ENCODE measurements at regions not wholly inside any gene's neighbourhood (a gene's known extent, or its start where the extent isn't known, plus 50 kb on each side); places are given as distances from the start of the nearest gene placed in this dataset.

GRCh38 chr17:27403480-27404005 lies 52.7 kb upstream of the KSR1 start:
- no peaks in the 10 kb centered on the region for H3K9me3 ChIP-seq (ENCODE audit: control insufficient read depth, low read length)
- H3K4me1 ChIP-seq (ENCODE audit: control insufficient read depth in 1 of 2, insufficient read depth in 2 of 2, low read length in 2 of 2): no peaks in the 10 kb centered on the region
- H3K27ac ChIP-seq (ENCODE audit: low read depth in 1 of 2, low read length in 2 of 2): no peak overlapping the region
- no peak overlapping the region for H3K4me3 ChIP-seq (ENCODE audit: low read length in 2 of 2)
- WGBS, 2 donors: 91 to 96% methylated on average over 7 of the region's 7 CpGs
- no peaks in the 10 kb centered on the region for H3K27me3 ChIP-seq (ENCODE audit: control insufficient read depth in 1 of 2, insufficient read depth in 2 of 2, low read length in 1 of 2)
- intact Hi-C loops (cut with DNase I): no loop called here
- H3K36me3 ChIP-seq (ENCODE audit: control insufficient read depth in 1 of 2, insufficient read depth in 2 of 2, low read length in 1 of 2): no peaks in the 10 kb centered on the region
- ATAC-seq (ENCODE audit: low FRiP score): no peak
- no peak for DNase-seq

- Histone ChIP-seq H3K4me3 (ENCODE audit: low read length in 2 of 2) (no peak overlapping the region), H3K27me3 (ENCODE audit: control insufficient read depth in 1 of 2, insufficient read depth in 2 of 2, low read length in 1 of 2) (no peaks in the 10 kb centered on the region), H3K27ac (ENCODE audit: low read depth in 1 of 2, low read length in 2 of 2) (no peak overlapping the region), H3K9me3 (ENCODE audit: control insufficient read depth, low read length) (no peaks in the 10 kb centered on the region), H3K36me3 (ENCODE audit: control insufficient read depth in 1 of 2, insufficient read depth in 2 of 2, low read length in 1 of 2) (no peaks in the 10 kb centered on the region), H3K4me1 (ENCODE audit: control insufficient read depth in 1 of 2, insufficient read depth in 2 of 2, low read length in 2 of 2) (no peaks in the 10 kb centered on the region)
- DNase-seq: no peak
- intact Hi-C loops (cut with DNase I): no loop called here
- ATAC-seq (ENCODE audit: low FRiP score): no peak
Measured at GRCh38 chr17:27404676-27405075, 51.6 kb upstream of the KSR1 start.

Data from aorta (tissue), 5 donors.